Cardiac muscle cell (in vitro differentiated cells and primary cell): ENCODE measurements at regions not wholly inside any gene's neighbourhood (a gene's known extent, or its start where the extent isn't known, plus 50 kb on each side); places are given as distances from the start of the nearest gene placed in this dataset.

Source experiments
- DNase-seq, 2 donors: peaks; one replicate each; pipeline versions ENCODE4 v3.0.0 to v3.0.0-alpha.2; 2010 to 2017; ENCODE audit warnings: low read depth in 1 of 2, low spot score in 1 of 2
- H3K27ac ChIP-seq: fragments of 200-600 bp; sonication (generic); 2 replicates; pipeline ENCODE4 v1.5.1; 2016
- H3K27me3 ChIP-seq: fragments of 200-600 bp; sonication (generic); 2 replicates; pipeline ENCODE4 v1.6.0; 2016; ENCODE audit warnings: control low read depth
- H3K36me3 ChIP-seq: fragments of 200-600 bp; sonication (generic); 2 replicates; pipeline ENCODE4 v1.5.1; 2016; ENCODE audit warnings: control low read depth
- H3K4me1 ChIP-seq: fragments of 200-600 bp; sonication (generic); 2 replicates; pipeline ENCODE4 v1.8.1; 2017; ENCODE audit warnings: low read depth, mild to moderate bottlenecking, mixed run types
- H3K4me3 ChIP-seq: fragments of 200-600 bp; sonication (generic); 2 replicates; pipeline ENCODE4 v1.5.1; 2016; ENCODE audit warnings: mild to moderate bottlenecking
- H3K9me3 ChIP-seq: fragments of 200-600 bp; sonication (generic); 2 replicates; pipeline ENCODE4 v1.5.1; 2017; ENCODE audit warnings: low read depth, mild to moderate bottlenecking, control low read depth
- TF ChIP-seq, protein P1 (sequence below): IDR thresholded peaks from 2 replicates; pipeline ENCODE4 v1.5.1; 2012; ENCODE audit warnings: low read depth, mild to moderate bottlenecking, low read length

DNA sequence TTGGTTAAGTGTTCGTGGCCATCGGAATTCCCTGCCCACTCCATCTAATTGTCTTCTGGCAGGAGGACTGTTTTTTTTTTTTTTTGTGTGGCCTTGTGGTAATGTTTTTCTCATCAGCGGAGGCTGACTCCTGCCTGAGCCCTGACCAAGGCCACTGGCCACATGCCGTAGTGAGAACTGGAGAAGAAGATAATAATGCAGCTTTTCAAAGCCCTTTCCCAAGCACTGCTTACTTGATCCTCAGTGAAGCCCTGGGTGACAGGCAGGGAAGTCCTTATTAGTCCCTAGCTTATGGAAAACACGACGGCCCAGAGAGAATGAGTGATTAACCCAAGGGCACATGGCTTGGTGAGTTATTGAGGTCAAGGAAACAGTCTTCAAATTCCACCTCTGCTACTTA lies 71.2 kb downstream of the ADM start:
- peak in 1 of 2 donors; percentile 47 for DNase-seq
- TF ChIP-seq, protein P1, sequence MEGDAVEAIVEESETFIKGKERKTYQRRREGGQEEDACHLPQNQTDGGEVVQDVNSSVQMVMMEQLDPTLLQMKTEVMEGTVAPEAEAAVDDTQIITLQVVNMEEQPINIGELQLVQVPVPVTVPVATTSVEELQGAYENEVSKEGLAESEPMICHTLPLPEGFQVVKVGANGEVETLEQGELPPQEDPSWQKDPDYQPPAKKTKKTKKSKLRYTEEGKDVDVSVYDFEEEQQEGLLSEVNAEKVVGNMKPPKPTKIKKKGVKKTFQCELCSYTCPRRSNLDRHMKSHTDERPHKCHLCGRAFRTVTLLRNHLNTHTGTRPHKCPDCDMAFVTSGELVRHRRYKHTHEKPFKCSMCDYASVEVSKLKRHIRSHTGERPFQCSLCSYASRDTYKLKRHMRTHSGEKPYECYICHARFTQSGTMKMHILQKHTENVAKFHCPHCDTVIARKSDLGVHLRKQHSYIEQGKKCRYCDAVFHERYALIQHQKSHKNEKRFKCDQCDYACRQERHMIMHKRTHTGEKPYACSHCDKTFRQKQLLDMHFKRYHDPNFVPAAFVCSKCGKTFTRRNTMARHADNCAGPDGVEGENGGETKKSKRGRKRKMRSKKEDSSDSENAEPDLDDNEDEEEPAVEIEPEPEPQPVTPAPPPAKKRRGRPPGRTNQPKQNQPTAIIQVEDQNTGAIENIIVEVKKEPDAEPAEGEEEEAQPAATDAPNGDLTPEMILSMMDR, result no peak

GRCh38 chr11:10377183-10377582 lies 72.3 kb downstream of the ADM start:
- no peaks in the 10 kb centered on the region for H3K4me1 ChIP-seq
- no peak overlapping the region for H3K4me3 ChIP-seq
- no peaks in the 10 kb centered on the region for H3K9me3 ChIP-seq
- H3K27me3 ChIP-seq, result no peaks in the 10 kb centered on the region
- H3K27ac ChIP-seq, result no peak overlapping the region
- no peaks in the 10 kb centered on the region for H3K36me3 ChIP-seq
- no peak for DNase-seq
- TF ChIP-seq, protein P1, result no peak

More for the DNA sequence above, 71.2 kb downstream of the ADM start:
- Histone ChIP-seq H3K27me3 (no peaks in the 10 kb centered on the region), H3K4me1 (no peaks in the 10 kb centered on the region), H3K4me3 (no peak overlapping the region), H3K27ac (no peak overlapping the region), H3K36me3 (no peaks in the 10 kb centered on the region), H3K9me3 (no peaks in the 10 kb centered on the region)

GRCh38 chr11:10378362-10378761 lies 73.5 kb downstream of the ADM start:
- DNase-seq, result no peak

DNA sequence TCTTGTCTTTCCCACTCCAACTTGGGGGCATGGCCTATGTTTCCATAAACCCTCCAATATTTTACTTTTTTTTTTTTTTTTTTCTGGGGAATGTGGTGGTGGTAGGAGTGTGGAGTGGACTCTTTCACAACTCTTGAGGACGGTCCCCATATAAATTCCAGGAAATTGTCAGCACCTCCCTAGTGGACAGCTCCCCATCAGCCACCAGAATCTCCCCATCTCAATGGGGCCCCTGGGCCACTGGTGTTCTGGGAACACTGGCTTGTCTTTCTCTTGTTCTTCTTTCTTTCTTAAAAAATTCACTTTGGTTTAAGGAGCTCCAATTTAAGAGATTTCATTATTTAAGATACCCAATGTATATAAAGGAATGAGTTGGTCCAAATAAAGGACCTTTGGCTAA lies 74.1 kb downstream of the ADM start:
- H3K27ac ChIP-seq, result no peak overlapping the region
- peak in 1 of 2 donors; percentile 71 for DNase-seq
- TF ChIP-seq, protein P1, result no peak

More at GRCh38 chr11:10378362-10378761, 73.5 kb downstream of the ADM start:
- no peak overlapping the region for H3K27ac ChIP-seq
- H3K36me3 ChIP-seq, result no peaks in the 10 kb centered on the region
- no peaks in the 10 kb centered on the region for H3K4me1 ChIP-seq
- no peaks in the 10 kb centered on the region for H3K9me3 ChIP-seq
- H3K4me3 ChIP-seq, result no peak overlapping the region
- TF ChIP-seq, protein P1, result no peak
- H3K27me3 ChIP-seq, result no peaks in the 10 kb centered on the region

DNA sequence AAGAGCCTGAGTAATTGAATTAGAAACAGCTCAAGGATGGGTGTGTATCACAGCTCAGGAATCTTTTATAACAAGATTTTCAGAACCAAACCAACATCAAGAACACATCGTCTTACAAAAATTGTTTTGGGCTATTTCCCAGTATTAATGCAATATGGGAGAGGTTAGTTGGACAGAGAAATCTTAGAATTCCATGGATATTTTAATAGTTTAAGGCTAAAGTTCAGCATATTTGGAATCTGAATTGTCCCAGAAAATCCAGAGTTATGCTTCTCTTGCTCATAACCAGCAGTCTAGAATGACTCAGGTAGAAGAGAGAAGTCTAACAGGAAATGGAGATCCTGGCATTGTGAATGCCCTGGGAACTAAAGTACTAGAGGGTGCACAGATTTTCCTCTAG lies 74.6 kb downstream of the ADM start:
- H3K9me3 ChIP-seq, result no peaks in the 10 kb centered on the region
- TF ChIP-seq, protein P1, result no peak
- no peak overlapping the region for H3K27ac ChIP-seq
- no peaks in the 10 kb centered on the region for H3K27me3 ChIP-seq
- DNase-seq, result peak in 1 of 2 donors; percentile 68
- H3K4me3 ChIP-seq, result no peak overlapping the region
- no peaks in the 10 kb centered on the region for H3K36me3 ChIP-seq
- H3K4me1 ChIP-seq, result no peaks in the 10 kb centered on the region

More for the DNA sequence above, 74.1 kb downstream of the ADM start:
- H3K9me3 ChIP-seq, result no peaks in the 10 kb centered on the region
- H3K36me3 ChIP-seq, result no peaks in the 10 kb centered on the region
- no peaks in the 10 kb centered on the region for H3K4me1 ChIP-seq
- no peaks in the 10 kb centered on the region for H3K27me3 ChIP-seq
- H3K4me3 ChIP-seq, result no peak overlapping the region
